ENCODE measurements at regions not wholly inside any gene's neighbourhood (a gene's known extent, or its start where the extent isn't known, plus 50 kb on each side); places are given as distances from the start of the nearest gene placed in this dataset.

GRCh38 chr6:14191761-14192160 lies 74.2 kb downstream of the CD83 start:
- no peak overlapping the region for H3K27ac ChIP-seq (ENCODE audit: low read length)
- Mint-ChIP-seq H3K27me3 (ENCODE audit: low read depth in 2 of 2) (peaks cover 0 to 16% of the 10 kb centered on the region in 2 donors), H3K36me3 (no peaks in the 10 kb centered on the region), H3K4me1 (no peaks in the 10 kb centered on the region), H3K9me3 (no peaks in the 10 kb centered on the region), H3K4me3 (no peak overlapping the region), H3K27ac (no peak overlapping the region)
- intact Hi-C loops (cut with micrococcal nuclease): no loop called here
- no peaks in the 10 kb centered on the region for H3K27me3 ChIP-seq (ENCODE audit: control insufficient read depth, insufficient read depth, low read length)
- ATAC-seq: no peak
- H3K36me3 ChIP-seq (ENCODE audit: control insufficient read depth, insufficient read depth, low read length): no peaks in the 10 kb centered on the region
- DNase-seq: no peak
- 94% methylated on average over 2 of the region's 3 CpGs for WGBS (ENCODE audit: insufficient coverage)
- no peak overlapping the region for H3K4me3 ChIP-seq (ENCODE audit: low read length)
- no peak for TF ChIP-seq CTCF (IDR thresholded peaks at IDR 0.05)
- H3K4me1 ChIP-seq (ENCODE audit: control insufficient read depth, insufficient read depth, low read length): no peaks in the 10 kb centered on the region
- no peaks in the 10 kb centered on the region for H3K9me3 ChIP-seq (ENCODE audit: control insufficient read depth, insufficient read depth, low read length)

GRCh38 chr6:14192216-14192788 lies 74.7 kb downstream of the CD83 start:
- Mint-ChIP-seq H3K4me1 (no peaks in the 10 kb centered on the region), H3K9me3 (no peaks in the 10 kb centered on the region), H3K36me3 (no peaks in the 10 kb centered on the region), H3K4me3 (no peak overlapping the region), H3K27ac (no peak overlapping the region), H3K27me3 (ENCODE audit: low read depth in 2 of 2) (peaks cover 0 to 16% of the 10 kb centered on the region in 2 donors)
- Histone ChIP-seq H3K36me3 (ENCODE audit: control insufficient read depth, insufficient read depth, low read length) (no peaks in the 10 kb centered on the region), H3K4me1 (ENCODE audit: control insufficient read depth, insufficient read depth, low read length) (no peaks in the 10 kb centered on the region), H3K27ac (ENCODE audit: low read length) (no peak overlapping the region), H3K4me3 (ENCODE audit: low read length) (no peak overlapping the region), H3K9me3 (ENCODE audit: control insufficient read depth, insufficient read depth, low read length) (no peaks in the 10 kb centered on the region), H3K27me3 (ENCODE audit: control insufficient read depth, insufficient read depth, low read length) (no peaks in the 10 kb centered on the region)
- DNase-seq (no peak), ATAC-seq (no peak)
- no peak for TF ChIP-seq CTCF (IDR thresholded peaks at IDR 0.05)
- WGBS (ENCODE audit: insufficient coverage): 88% methylated on average over 2 of the region's 3 CpGs
- intact Hi-C loops (cut with micrococcal nuclease): no loop called here

GRCh38 chr6:14193524-14193923 lies 76.0 kb downstream of the CD83 start:
- no peak for ATAC-seq

More at GRCh38 chr6:14193524-14193923, 76.0 kb downstream of the CD83 start:
- H3K4me1 ChIP-seq (ENCODE audit: control insufficient read depth, insufficient read depth, low read length): no peaks in the 10 kb centered on the region
- intact Hi-C loops (cut with micrococcal nuclease): no loop called here
- 81% methylated on average over 1 of the region's 2 CpGs for WGBS (ENCODE audit: insufficient coverage)
- DNase-seq: no peak
- Mint-ChIP-seq H3K27ac (no peak overlapping the region), H3K9me3 (no peaks in the 10 kb centered on the region), H3K4me1 (no peaks in the 10 kb centered on the region), H3K27me3 (ENCODE audit: low read depth in 2 of 2) (peaks cover 0 to 16% of the 10 kb centered on the region in 2 donors), H3K36me3 (no peaks in the 10 kb centered on the region), H3K4me3 (no peak overlapping the region)
- H3K4me3 ChIP-seq (ENCODE audit: low read length): no peak overlapping the region
- H3K27me3 ChIP-seq (ENCODE audit: control insufficient read depth, insufficient read depth, low read length): no peaks in the 10 kb centered on the region
- H3K27ac ChIP-seq (ENCODE audit: low read length): no peak overlapping the region
- H3K36me3 ChIP-seq (ENCODE audit: control insufficient read depth, insufficient read depth, low read length): no peaks in the 10 kb centered on the region
- no peaks in the 10 kb centered on the region for H3K9me3 ChIP-seq (ENCODE audit: control insufficient read depth, insufficient read depth, low read length)
- TF ChIP-seq CTCF (IDR thresholded peaks at IDR 0.05): no peak
